HG03139 (cell line): ENCODE measurements at regions not wholly inside any gene's neighbourhood (a gene's known extent, or its start where the extent isn't known, plus 50 kb on each side); places are given as distances from the start of the nearest gene placed in this dataset.
"Not testable (repeated sequence)": the region's sequence is repeated elsewhere in the genome, so short reads cannot be mapped to it uniquely, and the experiment has no call there.

ENCODE experiments used
- ATAC-seq: cut with Tn5 transposase; IDR thresholded peaks from one replicate; pipeline ENCODE4 v1.9.1; 2021; ENCODE audit not compliant: unreplicated experiment

DNA sequence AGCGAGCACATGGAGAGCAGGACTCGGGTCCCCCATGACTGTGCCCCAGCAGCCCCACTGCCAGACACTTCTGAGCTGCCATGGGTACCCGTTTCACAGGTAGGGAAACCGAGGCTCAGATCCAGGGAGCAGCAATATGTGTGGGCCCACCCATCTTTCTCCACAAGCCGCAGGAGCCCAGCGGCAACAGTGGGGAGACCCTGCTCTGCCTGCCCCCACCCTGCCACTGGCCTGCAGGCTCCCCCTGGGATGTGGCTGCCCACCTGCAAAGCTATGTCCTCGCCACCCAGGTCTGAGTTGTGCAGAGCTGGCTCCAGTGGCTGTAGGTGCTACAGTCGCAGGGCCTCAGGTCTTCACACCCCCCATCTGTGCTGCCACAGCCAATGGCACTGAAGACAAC lies 50.6 kb upstream of the C1QTNF9B start:
- ATAC-seq = no peak

DNA sequence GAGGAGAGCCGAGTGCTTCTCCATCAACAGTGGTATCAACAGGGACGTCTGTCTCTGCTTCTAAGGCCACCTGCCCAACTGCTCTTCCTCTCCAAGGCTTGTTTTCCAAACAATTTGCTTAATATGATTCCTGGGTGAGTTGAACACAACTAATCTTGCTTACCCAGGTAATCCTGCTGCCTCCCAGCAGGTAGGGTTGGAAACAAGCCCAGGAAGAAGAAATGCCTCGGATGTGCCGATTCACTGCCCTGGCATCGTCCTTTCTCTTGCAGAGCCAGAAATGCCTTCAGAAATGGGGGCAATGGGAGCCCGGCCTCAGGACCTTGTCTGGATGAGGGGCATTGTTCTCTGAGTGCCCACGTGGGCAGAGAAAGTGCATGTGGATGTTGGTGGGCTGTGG lies 51.9 kb upstream of the C1QTNF9B start:
- no peak for ATAC-seq

DNA sequence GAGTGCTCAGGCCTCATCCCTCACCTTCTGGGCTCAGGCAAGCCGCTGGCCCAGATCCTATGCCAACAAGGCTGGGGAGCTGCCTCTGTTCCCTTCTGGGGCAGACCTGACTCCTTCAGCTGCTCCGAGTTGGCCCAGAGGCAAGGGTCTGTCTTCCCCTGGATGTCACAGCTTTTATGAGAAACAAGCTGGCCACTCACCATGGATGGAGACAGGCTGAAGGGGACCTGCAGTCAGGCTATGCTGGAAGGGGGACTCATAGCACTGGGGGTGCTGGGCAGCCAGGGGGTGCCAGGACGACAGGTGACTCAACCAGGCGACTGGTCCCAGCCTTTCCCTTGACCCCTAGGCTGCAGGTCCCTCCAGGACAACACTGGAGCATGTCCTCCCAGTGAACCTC lies 52.4 kb upstream of the C1QTNF9B start:
- no peak for ATAC-seq

DNA sequence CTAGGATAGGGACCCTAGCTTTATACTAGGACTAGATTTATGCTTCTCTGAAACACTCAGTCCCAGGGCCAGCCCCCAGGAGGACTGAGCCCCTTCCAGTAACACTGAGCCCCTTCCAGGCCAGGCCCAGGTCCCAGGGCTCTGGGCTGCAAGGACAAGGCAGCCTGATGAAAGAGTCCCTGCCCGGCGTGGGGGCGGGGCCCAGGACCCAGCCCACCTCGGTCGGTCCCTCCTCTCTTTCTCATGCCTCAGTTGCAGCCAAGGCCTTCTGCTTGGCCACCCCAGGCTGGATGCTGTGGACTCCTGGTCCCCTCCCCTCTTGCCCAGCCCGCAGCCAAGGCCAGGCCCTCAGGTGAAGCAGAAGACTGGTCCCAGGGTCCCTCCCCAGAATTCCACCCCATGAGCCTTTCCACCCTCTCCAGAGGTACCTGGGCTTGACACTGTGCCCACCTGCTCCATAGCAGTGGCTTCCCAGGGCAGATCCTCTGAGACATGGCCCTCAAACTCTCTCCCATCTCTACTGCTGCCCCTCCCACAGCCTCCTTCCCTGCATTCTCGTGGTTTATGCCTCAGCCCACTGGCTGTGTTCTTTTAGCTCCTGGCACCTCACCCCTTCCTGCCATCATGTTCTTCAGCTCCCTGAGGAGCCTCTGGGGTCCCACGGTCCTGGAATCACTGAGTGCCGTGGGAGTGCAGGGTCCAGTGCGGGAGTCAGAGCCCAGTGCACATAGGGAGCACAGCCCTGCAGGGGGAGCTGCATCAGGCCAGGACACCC lies 53.6 kb upstream of the C1QTNF9B start:
- ATAC-seq = no peak

DNA sequence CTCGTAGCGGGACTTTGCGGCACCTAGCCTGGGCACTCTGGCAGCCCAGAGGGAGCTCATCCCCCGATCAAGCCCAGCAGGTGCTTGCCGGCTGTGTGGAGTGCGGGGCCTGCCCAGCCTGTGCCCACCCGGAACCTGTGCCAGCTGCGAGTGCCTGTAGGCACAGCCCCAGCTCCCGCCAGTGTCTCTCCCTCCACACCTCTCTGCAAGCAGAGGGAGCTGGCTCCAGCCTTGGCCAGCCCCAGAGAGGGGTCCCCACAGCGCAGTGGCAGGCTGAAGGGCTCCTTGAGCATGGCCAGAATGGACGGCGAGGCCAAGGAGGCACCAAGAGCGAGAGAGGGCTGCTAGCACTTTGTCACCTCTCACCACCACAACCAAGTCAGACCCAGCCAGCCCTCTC lies 55.5 kb upstream of the C1QTNF9B start:
- no peak for ATAC-seq

DNA sequence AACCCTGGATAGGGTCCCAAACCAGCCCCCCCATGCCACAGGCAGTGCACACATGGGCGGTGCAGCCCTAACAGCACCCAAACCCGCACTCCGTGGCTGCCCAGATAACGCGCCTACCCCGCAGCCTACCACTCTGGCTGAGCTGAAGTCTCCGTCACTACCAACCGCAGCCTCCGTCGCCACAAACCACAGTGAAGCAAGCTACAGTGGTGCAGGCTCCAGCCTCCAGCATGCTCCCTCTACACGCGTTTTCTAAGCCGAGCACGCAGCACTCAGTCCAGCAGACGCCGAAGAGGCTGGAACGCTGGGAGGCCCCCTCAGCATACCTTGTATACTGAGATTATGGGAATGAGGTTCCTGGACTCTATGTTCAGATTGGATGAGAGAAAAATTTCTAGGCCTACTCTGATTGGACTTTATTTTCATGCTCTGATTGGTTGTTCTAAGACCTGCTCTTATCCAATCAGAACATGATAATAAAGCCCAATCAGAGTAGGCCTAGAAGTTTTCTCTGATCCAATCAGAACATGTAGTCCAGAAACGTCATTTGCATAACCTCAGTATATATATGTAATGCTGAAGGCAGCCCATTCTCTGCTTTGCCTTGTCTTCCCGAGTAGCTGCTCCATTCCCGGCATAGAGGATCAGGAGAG lies 56.7 kb upstream of the C1QTNF9B start:
- no peak for ATAC-seq

DNA sequence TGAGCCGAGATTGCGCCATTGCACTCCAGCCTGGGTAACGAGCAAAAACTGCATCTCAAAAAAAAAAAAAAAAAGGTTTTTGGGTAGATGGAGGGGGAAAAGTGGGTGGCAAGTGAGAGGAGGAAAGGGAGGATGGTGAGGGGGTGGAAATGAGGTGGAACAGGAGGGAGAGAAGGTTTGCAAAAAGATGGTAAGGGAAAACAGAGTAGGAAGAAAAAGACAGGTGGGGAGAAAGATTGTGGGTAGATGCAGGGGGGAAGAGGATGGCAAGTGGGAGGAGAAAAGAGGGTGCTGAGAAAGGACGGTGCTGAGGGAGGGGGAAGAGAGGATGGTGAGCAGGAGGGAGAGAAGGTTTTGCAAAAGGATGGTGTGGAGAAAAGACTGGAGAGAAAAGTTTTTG lies 57.8 kb upstream of the C1QTNF9B start:
- no peak for ATAC-seq

DNA sequence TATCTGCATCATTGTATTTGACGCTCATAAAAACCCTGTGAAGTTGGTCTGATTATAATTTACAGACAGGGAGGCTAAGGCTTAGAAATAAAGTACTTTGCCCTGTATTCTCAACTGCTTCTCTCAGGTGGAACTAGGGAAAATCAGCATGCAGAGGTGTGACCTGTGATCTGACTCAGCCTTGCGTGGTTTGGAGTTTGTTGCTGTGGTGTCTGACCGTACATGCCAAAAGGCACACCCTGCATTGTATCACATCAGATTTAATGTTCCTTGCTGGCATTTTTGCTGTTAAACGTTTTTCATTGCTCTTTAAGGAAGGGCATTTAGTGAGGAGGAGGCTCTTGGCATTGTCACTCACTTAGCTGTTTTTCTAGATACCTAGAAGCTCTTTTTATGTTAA lies 58.8 kb upstream of the C1QTNF9B start:
- ATAC-seq = no peak

DNA sequence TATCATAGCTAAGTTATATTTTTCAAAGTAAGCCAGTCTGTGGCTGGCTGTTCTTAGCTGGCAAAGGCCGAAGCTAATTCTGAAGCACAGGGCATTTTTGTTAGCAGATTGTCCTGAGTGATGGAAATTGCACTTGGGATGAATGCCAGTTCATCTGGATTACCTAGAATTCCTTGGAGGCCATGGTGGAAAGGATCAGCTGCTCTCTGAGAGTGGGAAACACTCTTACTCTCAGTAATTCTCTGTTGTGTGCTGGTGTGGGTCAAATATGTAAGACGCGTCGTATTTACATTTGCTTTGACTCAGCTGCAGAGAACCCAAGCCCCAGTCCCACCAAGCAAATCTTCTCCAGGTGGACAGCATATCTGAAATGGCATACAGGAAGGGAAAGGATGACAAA lies 60.7 kb upstream of the C1QTNF9B start:
- no peak for ATAC-seq

DNA sequence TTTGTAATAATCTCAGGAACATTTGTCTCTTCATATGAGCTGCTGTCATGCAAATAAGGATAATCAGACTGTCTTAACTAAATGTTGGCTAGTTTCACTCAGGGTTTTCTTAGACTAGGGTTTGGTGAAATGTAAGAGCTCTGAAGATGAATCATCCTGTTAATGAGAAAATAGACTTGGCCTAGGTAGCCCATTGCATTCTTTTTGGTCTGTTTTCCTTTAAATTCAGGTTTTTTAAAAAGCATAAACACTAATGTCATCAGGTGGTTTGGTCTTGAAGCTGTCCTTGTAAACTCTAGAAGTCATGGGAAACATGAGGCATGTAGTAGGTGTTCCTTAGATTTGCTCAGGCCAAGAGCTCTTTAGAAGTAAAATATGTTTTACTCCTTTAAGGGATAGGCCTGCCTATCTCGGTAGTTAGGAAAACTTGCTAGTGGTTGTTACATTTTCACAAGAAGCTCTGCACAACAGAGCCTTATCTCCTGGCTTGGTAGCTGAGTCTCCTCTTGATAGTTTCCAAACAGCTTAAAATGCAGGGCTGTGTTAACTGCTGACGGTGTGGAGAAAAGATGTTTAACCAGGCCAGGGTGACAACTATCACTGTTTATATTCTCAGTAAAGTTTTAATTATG lies 62.0 kb upstream of the C1QTNF9B start:
- no peak for ATAC-seq

DNA sequence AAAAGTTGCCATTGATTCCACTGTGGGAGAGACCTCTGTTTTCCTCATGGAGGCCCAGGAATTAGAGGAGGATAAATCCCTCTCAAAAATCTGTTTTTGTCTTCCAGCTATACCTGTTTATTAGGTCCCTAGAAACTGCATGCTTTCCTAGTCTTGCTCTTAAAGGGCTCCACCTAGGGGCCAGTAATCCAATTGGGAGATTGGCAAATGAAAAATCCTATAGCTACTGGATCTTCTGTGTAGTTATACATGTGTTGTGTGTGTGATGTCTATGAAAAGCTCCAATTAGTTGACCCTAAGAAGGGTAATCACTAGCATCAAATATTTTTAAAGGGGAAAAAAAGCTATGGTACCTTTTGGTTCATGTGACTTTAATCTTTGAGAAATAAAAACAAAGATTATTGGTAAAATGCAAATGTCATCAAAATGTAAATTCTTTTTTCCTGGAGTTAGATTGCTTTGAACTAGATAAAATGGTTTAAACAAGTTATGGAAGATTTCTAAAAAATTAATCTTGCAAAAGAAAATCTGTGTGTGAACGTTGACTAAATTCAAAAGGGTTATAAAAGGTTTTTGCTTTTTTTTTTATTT lies 63.4 kb upstream of the C1QTNF9B start:
- ATAC-seq = no peak

DNA sequence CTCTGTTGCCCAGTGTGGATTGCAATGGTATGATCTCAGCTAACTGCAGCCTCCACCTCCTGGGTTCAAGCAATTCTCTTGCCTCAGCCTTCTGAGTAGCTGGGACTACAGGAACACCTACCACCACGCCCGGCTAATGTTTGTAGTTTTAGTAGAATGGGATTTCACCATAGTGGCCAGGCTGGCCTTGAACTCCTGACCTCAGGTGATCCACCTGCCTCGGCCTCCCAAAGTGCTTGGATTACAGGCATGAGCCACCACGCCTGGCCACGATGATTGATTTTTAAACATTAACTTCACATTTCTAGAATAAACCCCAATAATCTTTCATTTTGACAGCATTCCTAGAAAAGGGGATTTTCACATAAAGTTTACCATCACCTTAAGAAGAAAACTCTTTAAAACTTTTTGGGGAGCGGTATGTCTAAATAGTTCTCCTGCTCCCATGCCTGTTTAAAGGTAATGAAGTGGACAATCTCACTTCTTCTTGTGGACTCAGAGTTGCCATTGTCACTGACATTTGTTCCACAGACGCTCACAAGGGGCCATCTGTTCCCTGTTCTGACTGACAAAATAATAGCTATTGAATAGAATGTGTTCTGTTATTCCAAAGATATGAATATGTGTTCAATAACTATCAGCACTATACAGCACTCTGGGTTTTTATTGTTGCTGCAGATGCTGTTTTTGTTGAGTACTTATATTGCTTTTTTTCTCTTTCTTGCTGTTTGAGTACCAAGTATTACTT lies 66.1 kb upstream of the C1QTNF9B start:
- no peak for ATAC-seq

DNA sequence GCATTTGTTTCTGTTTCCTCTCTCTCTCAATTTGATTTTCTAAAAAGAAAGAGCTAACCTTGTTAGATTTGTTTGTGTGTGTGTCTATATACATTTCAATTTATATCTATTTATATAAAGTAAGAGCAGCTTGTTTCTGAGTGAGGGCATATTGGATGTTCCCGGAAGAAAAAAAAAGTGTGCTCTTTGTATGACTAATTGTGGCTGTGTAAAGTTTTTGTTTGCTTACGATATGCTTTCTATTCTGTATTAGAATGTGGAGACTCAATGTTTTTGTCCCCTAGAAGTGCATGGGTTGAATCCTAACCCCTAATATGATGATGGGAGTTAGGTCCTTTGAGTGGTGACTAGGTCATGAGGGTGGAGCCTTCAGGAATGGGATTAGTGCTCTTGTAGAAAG lies 66.6 kb upstream of the C1QTNF9B start:
- no peak for ATAC-seq

DNA sequence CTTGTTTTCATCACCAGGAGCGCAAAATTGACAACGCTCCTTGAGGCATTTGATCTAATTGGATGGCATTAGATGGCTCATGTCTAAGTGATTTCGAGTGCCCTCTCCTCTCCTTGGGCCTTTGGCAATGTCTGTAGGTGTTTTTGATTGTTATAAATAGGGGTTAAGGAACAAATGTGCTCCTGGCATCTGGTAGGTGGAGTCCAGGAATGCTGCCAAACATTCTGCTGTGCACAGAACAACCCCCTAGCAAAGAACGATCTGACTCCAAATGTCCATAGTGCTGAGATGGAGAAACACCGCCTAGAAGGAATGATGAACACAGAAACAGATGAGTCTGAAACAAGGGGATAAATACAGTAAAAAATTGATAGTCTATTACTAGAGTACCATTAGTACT lies 68.0 kb upstream of the C1QTNF9B start:
- no peak for ATAC-seq

DNA sequence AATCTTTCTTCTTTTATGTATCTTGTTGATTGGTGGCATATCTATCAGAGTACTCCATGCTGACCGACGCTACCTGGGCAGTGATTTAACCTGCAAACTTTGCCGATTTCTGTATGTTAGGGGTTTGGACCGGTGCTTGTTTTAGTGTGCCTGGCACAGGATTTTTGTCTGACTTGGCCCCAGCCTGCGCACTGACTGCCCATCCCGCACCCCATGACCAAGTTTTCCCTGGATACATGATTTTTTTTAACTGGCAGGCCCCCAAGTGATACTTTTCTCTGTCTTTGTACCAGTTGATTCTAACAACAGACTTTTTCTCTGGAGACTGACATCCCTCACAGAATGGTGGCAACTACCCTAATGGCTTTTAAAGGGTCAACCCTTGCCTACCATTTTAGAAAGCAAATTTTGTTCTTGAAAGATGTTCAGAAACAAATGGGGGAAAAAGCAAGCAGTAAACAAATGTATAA lies 69.0 kb upstream of the C1QTNF9B start:
- ATAC-seq = no peak

DNA sequence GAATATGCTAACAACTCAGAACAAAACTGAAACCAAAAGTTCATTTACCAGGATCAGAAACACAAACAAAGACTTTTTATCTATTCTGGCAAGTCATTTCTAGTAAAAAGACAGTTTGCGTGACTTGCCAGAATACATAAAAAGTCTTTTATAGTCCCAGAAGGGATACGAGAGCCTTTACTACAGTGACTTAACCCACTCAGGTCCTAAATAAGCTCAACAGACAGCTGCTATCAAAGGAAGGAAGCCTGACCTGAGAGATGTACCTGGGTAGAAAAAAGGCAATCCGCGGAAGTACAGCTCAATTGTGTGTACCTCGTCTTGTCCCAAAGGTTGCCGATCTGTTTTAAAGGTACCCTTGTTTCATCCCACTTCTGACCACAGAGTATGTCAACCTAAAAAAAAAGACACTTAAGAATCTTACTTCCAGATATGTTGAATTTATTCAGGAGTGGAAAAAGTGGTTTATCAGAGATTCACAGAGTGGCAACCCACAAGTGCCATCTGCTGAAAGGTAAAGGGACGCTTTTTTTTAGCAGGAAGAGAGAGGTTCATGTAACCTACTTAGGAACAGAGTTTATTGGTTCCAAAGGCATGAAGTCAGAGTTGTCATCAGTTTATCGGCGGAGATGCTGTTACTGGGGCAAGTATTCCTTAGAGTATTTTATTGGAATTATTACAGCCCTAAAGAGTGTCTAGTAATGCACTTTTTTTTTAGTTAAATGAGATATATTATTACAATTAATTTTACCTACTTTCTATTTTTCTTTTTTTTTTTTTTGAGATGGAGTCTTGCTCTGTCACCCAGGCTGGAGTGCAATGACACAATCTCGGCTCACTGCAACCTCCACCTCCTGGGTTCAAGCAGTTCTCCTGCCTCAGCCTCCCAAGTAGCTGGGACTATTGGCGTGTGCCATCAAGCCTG lies 69.7 kb upstream of the C1QTNF9B start:
- ATAC-seq = no peak

DNA sequence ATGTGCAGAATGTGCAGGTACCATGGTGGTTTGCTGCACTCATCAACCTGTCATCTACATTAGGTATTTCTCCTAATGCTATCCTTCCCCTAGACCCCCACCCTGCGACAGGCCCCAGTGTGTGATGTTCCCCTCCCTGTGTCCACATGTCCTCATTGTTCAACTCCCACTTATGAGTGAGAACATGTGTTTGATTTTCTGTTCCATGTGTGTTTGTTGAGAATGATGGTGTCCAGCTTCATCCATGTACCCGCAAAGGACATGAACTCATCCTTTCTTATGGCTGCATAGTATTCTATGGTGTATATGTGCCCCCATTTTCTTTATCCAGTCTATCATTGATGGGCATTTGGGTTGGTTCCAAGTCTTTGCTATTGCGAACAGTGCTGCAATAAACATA lies 70.5 kb upstream of the C1QTNF9B start:
- not testable (repeated sequence) for ATAC-seq

DNA sequence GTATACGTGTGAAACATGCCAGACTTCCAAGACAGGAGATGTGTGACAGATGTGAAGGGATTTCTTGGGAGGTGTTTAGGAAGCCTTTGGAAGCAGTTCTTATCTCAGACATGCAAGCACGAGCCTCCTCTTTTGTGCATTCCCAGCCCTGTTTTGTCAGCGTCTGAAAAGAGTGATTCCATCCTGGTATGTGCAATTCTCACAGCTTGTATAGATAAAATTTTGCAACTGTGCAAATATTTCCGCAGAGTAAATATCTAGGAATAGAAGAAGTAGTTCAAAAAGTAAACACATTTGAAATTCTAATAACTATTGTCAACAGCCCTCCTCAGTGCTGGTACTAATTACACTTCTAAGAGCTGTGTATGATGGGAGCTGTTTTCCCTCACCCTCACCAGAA lies 72.3 kb upstream of the C1QTNF9B start:
- no peak for ATAC-seq

DNA sequence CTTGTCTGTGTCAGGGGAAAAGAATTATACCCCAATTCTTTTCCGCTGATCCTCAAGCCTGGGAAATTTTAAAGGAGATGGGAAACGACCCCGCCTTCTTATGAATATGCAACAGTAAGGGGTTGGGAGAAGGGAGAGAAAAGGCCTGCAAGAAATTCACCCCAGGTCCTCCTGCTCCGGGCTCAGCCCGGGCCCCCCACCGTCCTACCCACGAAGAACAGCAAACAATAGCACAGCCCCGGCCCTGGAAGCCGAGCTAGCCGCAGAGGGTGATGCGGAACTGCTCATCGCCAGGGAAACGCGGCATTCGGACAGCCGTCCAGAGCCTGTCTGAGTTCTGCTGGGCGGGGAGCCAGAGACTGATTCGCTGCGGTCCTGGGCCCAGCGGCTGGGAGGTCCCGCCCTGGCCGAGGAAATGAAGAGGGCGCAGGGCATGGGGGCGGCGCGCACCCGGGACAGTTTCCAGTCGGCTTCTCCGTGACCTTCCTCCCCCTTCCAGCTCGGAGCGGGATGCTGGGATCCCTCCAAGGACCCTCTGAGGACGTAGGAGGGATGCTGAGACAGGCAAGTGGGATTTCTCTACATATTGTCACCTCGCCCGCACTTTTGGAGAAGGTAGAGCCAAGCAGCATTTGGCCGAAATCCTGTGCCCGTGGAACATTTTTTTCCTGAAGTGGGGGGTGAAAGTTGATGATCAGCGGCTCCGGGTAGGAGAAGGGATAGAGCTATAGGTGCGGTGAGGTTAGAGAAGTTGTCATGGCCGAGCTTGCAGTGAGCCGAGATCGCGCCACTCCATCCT lies 82.3 kb upstream of the C1QTNF9B start:
- peak; percentile 58 for ATAC-seq
